ENCODE measurements at regions not wholly inside any gene's neighbourhood (a gene's known extent, or its start where the extent isn't known, plus 50 kb on each side); places are given as distances from the start of the nearest gene placed in this dataset.

DNA sequence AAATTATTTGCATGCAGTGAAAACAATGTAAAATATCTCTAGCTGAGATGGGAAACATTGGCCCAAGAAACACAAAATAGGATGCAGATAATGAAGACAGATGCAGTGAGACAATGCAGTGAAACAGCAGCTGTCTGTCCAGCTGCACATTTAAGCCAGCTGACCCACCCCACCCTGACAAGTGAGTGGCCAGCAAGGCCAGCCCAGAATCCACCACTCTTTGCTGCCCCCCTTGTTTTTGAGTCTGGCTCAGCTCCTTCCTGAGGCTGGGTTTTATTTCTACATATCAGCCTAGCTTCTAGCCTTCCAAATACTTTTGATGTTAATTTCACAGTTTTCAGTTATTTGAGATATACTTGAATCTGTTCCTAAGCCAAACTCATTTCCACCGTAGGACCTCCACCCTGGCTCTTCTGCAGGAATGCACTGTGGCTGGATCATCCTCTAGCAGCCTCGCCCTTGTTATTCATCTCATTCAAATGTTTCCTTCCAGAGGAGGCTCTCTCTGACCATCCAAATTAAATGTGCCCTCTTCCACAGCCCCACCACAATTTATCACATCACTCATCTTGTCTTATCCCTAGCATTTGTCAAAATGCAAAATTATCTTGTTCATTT is 154.1 kb upstream of the POU2AF2 start:
- no peak for DNase-seq

DNA sequence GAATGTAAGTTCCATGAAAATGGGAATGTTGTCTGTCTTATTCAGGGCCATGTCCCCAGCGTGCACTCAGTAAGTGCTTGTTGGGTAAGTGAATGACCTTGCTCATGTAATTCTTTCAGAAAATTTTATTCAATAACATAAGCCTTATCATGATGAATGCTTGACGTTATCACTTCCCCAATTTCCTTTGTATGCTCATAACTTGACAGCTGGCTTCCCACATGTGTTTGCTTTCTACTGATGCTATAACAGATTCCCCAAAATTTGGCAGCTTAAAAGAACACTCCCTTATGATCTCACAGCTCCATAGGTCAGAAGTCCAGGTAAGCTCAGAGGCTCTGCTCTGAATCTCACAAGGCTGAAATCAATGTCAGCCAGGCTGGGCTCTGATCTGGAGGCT is 155.8 kb upstream of the POU2AF2 start:
- no peak for DNase-seq

DNA sequence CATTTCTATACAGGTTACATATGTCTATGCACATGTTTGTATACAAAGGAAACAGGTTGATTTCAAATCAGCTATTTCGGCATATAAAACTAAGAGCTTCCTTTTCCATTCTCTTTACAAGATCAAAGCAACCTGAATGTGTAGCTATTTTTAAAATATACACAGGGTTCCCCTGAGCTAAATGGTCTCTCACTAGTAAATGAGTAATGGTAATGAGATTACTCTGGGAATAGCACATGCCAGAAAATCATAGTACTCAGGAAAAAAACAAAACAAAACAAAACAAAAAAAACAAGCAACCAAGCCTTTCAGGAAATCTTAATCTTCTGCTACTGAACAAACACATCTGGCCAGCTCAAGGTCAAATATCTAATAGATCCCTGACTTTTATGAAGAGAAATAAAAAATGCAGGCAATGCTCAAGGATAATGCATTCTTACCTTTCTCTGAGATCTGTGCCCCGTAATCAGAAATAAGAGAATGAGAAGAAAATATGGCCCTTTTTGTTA is 156.6 kb upstream of the POU2AF2 start:
- DNase-seq: no peak

DNA sequence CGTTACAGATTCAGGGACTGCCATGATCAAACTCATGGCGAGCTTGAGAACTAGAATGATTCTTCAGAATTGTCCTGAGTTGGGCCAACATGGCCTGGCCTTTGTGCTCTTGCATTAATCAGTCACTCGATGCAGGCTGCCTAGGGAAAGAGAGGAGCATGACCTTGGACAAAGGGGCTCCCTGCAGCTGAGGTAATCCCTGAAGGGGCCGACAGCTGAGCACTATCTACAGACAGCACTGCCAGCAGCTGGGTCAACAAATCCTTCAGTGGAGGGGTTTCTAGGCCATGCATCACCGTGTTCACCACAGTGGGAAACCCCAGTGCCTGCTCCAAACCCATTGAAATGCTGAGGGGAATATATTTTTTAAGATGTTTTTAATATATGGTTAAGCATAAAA is 159.5 kb upstream of the POU2AF2 start:
- no peak for DNase-seq

DNA sequence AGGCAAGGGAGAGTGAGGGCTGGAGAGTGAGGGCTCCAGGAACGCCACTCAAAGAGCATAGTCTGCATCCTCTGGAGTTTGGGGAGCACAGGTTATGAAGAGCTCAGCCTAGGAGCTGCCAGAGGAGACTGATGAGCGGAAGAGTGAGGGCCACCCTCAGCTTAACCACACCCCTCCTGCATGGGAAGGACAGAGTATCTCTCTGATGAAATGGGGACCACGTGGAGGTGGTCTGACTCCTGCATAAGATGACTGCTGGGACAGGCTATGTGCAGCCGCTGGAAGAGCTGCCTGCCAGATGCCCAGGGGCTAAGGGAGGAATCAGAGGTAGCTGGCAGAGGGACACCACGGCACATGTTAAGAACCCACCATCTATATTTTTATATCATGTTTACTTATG is 162.9 kb upstream of the POU2AF2 start:
- DNase-seq: no peak

DNA sequence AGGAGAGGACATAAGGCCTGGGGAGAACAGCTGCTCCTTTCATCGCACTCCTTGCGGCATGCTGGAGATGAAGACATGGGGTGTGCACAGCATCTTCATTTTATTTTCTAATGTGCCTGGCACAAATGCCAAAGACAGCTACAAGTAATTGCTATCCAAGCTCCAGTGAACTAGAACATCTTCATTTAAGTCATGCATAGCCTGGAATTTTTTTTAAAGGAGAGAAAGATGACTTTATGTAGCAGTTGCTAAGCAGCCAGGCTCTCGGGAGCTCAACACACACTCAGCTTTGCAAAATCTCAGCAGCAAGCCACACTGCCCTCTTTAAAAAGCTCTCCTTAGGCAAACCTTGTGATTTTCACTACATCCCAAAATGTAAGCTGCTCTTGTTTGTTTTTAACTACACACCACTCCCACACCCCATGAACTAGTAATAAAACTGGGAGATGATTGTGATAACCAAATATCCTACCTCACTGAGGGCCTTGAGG is 164.5 kb upstream of the POU2AF2 start:
- no peak for DNase-seq

DNA sequence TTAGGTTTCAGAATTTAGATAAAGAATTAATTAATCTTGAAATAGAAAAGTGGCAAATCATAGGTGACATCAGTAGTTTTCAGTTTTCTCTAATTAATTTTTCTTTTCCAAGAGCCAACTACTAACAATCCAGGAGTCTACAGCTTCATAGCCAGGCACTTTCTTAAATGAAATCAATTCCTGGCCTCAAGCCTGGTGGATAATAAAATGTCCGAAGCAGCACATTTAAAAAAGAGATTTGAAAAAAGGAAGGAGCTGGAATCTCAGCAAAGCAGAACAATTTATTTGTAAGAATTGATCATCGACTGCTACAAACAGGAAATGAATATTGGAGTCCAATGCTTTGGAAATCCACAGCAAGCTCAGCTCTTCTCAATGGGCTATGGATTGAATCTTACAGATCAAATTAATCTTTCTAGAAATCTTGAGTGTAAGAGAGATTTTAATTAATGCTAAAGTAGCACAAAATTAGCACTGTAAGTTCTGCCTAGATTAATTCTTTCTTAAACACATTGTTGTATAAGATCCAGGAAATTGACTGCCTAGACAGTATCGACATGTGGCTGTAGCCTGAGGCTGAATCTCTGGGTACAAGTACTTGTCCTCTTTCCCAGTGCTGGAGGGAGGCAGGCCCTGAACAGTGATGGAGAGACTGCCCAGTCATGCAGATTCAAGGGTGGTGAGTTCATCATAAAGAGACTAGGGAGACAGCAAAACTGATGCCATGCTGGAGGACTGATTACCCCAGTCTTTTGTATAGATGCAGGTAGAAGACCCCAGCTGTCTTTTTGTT is 167.8 kb upstream of the POU2AF2 start:
- no peak for DNase-seq

DNA sequence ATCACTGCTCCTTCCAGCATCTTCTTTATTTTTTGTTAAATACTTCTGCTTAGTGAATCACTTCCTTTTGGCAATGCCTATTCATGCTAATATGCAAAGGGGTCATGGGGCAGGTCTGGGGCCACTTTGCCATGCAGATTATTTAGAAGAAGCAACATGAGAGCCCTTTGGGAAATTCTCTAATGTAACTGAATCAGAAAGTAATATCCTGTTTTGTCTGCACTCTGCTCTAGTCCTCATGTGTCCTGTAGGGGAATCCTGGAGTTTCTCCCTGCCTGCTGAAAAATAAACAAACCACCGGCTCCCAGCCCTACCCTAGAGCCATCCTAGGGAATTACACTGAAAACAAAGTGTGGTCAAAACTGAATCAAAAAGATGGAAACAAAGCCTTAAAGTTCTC is 176.5 kb upstream of the POU2AF2 start:
- peak; percentile 10 for DNase-seq

DNA sequence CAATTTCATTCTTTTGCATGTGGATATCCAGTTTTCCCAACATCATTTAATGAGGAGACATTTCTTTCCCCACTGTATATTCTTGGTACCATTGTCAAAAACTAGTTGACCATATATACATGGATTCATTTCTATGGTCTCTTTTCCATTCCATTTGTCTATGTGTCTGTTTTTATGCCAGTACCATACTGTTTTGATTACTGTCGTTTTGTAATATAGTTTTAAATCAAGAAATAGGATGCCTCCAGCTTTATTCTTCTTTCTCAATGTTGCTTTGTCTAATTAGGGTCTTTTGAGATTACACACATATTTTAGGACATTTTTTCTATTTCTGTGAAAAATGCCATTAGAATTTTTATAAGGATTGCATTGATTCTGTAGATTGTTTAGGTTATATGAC is 177.5 kb upstream of the POU2AF2 start:
- no peak for DNase-seq

DNA sequence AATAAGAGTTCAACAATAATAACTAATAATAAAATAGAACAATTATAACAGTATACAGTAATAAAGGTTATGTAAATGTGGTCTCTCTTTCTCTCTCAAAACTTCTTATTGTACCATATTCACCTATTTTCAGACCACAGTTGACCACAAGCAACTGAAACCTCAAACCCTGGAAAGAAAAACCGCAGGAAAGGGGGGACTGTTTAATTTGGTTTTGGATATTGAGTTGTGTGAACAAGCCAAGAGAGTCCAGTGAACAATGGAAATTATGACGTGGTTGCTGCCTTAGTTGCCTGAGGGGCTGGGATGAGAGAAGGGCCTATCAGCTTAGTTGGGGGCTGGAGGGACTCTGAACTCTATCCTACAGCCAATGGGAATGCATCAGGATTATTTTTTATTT is 178.7 kb upstream of the POU2AF2 start:
- DNase-seq: no peak

DNA sequence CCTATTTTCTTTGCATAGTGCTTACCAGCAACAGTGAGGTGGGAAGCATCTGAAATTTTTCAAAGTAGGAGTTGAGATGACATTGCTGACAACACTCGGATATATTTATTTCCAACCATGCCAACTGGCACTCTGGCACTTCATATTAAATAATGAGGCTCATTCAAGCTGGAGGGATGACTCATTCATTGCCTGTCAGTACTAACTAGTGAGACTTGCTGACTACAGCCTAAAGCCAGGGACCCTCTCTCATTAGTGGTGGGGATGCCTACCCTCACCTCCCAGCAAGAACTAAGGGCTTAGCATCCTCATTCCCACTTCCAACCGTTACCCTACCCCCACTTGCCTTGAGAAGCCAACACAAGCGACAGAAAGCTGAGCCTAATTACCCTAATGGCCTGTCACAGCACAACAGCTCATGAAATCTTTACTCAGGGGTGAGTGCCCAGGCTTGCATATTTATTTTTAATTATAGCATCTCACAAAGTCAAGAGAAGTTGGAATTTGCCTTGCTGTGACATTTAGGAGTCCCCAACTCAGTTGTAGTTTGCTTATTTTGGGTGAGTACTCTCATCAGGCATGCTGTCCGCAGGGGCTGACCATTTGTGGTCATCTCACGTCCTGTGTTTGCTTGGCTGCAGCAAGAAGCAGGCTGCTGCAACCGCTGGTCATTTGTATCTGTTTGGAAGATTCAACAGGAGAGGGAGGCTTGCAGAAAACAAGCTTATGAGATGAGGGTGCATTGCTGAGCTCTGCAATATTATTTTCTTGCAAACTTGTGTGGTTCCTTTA is 181.6 kb upstream of the POU2AF2 start:
- DNase-seq: no peak

DNA sequence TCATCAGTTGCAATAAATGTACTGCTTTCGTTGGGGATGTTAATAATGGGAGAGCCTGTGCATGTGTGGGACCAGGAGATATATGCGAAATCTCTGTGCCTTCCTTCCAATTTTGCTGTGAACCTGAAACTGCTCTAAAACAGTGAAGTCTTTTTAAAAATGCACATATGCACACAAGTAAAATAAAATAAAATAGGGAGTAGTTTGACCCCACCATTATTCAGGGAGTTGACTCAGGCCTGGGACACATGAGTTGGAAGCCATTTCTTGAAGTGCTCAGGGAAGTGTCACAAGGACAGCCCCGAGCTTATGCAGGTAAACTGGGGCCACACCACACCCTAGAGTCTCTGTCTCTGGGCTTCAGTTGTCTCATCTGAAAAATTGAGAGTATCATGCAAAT is 183.1 kb upstream of the POU2AF2 start:
- no peak for DNase-seq

DNA sequence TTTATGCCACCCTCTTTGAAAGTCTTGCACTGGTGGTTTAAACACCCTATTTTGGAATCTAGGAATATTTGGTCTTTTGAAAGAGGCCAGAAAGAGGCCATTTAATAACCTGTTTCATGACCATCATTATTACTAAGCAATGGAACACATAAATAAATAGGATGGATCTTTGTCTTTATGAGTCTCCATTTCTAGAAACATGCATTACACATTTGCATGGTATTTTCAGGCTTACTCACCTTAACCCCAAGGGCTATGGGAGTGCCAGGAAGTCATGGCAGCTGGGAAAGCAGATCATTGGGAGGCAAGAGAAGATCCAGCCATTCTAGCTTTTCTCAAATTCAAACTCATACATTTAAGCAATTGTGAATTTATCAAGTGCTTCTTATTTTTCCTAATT is 185.8 kb upstream of the POU2AF2 start:
- peak; percentile 24 for DNase-seq

DNA sequence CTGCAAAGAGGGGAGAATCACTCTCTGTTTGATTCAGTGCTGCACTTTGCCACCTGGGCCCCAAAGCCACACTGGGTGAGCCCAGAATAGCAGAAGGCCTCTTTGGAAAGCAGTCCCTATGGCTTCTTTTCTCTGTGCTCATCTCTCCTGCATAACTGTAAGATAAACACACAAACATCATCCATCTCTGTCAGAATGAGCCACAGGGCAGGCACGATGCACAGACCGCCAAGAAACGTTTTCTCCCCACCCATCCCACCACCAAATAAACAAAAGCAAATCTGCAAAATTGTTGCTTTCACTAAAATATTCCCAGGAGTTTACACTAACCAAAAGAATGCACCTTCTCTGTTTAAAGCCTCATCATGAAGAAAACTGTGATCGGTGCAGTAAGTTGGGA is 196.4 kb upstream of the POU2AF2 start:
- DNase-seq: no peak

DNA sequence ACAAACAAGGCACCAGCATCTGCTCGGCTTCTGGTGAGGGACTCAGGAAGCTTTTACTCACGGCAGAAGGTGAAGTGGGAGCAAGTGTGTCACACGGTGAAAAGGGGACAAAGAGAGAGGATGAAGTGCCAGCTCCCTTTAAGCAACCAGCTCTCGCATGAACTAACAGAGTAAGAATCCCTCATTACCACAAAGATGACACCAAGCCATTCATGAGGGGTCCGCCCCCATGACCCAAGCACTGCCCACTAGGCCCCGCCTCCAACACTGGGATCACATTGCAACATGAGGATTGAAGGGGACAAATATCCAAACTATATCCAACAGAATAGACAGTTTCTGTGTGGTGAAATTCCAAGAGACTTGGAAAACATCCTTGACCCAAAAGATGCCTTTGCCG is 198.2 kb upstream of the POU2AF2 start:
- DNase-seq: no peak

DNA sequence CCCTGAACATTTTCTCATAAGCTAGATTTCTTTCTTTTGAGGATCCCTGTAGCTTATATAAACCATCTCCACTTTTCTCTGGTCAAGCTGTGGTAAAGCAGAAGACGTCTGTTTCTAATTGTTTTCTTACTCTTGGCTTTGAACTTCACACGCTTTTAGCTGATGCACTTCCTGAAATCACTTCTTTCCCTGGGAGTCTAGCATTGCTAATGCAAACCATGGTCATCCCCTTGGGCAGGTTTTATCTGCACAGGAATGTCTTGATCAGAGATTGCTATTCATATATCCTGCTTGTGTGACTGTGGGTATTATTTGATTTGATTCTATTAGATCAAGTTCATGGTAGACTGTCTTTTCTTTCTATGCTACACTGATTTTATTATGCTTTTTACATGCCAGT is 199.2 kb upstream of the POU2AF2 start:
- DNase-seq: peak; percentile 9

DNA sequence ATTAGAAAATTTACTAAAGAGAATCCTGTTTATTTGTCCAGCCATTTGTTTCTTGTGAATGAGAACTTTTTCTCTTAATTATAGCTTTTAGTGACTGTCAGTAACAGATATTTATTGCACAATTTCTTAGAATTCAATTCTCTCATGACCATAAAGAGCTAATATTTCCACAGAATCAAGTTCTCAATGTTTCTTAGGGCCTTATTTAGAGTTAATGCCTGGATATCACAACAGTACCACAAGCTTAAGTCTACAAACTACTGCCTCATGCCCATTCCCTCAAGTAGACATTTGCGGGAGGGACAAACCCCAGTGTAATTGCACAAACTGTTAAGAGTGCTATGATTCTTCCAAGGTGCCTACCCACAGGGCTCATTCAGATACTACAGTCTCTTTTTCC is 199.7 kb upstream of the POU2AF2 start:
- no peak for DNase-seq

DNA sequence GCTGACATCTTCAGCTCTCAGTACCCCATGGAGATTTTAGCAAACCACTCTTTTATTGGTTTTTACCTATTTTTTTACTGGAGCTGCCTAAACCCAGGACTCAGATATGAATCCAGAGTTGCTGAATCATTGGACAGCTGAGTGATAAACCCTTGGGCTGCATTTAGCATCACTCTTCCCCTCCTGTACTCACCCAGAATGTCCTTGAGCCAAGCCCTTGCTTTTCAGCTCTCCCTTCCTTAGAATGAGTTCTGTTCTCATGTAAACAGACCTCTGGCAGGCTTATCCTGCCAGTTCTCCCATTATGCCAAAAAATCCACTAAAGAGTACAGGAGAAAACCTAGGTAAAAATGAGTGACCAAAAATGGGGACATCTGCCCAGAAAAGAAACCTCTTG is 200.1 kb upstream of the POU2AF2 start:
- DNase-seq: no peak

DNA sequence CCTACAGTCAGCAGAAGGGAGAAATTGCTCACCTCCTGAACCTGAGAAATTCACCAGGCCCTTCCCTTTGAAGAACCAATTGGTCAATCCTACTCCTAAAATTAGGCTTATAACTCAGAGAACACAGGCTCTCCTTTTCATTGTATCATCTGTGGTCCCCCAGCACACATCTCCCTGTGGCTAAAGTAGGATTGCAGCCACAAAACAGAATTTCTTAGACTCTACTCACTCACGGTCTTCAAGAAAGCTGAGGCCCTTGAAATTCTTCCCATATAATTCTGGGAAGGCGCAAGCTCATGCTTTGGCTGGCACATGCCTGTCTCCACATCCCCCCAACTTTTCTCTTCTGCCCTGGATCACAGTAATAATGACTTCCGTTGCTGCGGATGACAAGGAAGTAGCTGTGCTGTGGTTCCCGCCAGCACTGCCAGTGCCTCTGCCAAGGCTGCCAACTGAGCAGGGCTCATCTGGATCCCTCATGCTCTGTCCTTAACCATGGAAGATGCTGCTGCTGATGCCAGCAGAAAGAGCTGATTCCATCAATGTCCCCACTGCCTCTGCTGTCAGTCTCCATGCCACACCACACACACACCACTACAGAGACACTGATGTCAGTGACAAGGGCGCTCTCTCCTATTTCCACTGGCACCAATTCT is 200.6 kb upstream of the POU2AF2 start:
- no peak for DNase-seq

DNA sequence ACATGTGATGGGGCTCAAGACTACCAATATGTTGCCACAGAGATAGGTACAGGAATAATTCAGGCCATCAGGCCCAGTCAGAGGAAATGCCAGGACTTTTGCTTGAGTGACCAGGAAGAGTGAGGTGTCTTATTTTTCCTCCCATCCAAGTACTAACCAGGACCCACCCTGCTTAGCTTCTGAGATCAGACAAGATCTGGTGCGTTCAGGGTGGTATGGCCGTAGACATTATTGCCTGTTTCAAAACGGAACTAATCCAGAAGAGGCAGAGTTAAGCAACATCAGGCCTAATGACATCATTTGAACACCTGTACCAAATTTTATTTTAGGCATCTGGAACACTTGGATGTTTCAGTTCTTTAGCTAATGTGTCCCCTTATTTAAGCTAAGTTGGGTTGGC is 205.5 kb upstream of the POU2AF2 start:
- no peak for DNase-seq

DNA sequence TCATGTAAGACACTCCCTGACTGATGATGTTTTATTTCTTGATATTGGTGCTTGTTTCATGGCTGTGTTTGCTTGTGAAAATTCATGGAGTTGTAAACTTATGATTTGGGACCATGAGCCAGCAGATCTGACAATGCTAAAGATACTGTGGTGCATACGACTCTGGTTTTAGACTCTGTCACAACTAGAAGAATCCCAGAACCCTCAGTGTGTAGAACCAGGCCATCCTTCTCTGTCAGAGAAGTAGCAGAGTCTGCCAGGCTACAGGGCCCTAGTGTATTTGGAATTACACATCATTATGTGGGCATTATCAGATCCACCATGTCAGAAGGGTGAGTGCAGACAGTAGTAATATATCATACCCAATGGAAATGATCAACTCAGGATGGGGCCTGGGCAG is 209.8 kb upstream of the POU2AF2 start:
- DNase-seq: no peak

DNA sequence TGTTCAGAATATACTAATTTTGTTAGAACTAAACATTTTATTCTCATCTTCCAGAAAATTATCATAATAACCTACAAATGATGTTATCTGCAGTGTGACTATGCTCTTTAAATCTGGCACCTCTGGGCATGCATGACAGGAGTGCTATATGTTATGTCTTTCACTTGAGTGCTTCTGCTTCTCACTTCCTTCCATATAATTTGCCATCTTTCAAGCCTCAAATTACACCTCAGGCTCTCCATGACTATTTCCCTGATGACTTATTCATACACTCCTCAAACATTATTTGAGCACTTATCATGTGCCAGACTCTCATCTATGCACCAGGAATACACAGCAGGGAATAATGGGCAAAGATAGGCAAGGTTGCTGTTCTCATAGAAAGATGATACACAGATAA is 219.3 kb upstream of the POU2AF2 start:
- DNase-seq: no peak

DNA sequence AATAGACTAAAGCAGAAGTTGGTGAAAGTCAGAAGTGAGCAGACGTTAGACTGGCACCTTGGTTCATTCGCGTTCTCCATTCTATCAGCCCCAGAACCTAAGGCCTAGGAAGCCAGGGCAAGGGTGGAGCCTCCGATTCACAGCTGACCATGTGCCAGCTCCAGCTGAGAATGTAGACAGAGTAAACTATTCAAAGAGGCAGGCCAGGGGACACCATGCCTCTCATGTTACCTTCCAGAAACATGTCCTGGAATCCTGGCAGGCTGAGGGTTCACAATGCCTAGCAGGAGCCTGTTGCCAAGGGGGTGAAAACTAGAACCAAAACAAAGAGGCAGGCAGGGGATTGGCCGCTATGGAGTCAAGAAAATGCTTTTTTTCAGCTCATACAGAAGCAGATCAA is 224.4 kb upstream of the POU2AF2 start:
- no peak for DNase-seq

Measured in fibroblast of skin of right quadriceps (primary cell).